Activated CD4-positive, alpha-beta memory T cell treated with anti-CD3 and anti-CD28 coated beads for 36 hours (primary cell): ENCODE measurements at regions not wholly inside any gene's neighbourhood (a gene's known extent, or its start where the extent isn't known, plus 50 kb on each side); places are given as distances from the start of the nearest gene placed in this dataset.

Experiments
- CTCF ChIA-PET: fragments of 350-600 bp; sonication (Branson Sonifier 250); formaldehyde crosslinking; loops from one replicate; lab custom pipeline; 2021; ENCODE audit warnings: antibody characterized with exemption, inconsistent platforms; lab: Charles Lee
- POLR2A ChIA-PET: fragments of 350-600 bp; sonication (Branson Sonifier 250); formaldehyde crosslinking; loops from one replicate; lab custom pipeline; 2021; ENCODE audit warnings: antibody characterized with exemption; lab: Charles Lee
- DNase-seq: peaks from one replicate; pipeline ENCODE4 v3.0.0-alpha.2; 2020
- H3K27ac Mint-ChIP-seq: one replicate; pipeline ENCODE4 v1.8.0; 2021; ENCODE audit warnings: mixed read lengths
- H3K27me3 Mint-ChIP-seq: one replicate; pipeline ENCODE4 v1.8.0; 2021; ENCODE audit warnings: mixed read lengths
- H3K36me3 Mint-ChIP-seq: one replicate; pipeline ENCODE4 v1.8.0; 2021; ENCODE audit warnings: mixed read lengths
- H3K4me1 Mint-ChIP-seq: one replicate; pipeline ENCODE4 v1.8.0; 2021; ENCODE audit warnings: low read depth, mixed read lengths
- H3K4me3 Mint-ChIP-seq: one replicate; pipeline ENCODE4 v1.8.0; 2021; ENCODE audit warnings: mild to moderate bottlenecking, mixed read lengths
- H3K9me3 Mint-ChIP-seq: one replicate; pipeline ENCODE4 v1.8.0; 2021; ENCODE audit warnings: mixed read lengths
- intact Hi-C: fragments of 100-400 bp; cut with micrococcal nuclease; formaldehyde crosslinking; loops from one replicate; pipeline ENCODE4 v1.15.1; 2023

GRCh38 chr21:20646431-20647165 lies 351.6 kb upstream of the NCAM2 start:
- DNase-seq: no peak
- no peaks in the 10 kb centered on the region for H3K4me1 Mint-ChIP-seq
- H3K36me3 Mint-ChIP-seq: no peaks in the 10 kb centered on the region
- H3K9me3 Mint-ChIP-seq: peaks cover 4% of the 10 kb centered on the region
- no peak overlapping the region for H3K27ac Mint-ChIP-seq
- intact Hi-C loops: no loop called here
- ChIA-PET CTCF (no interaction called here), POLR2A (no interaction called here)
- no peak overlapping the region for H3K4me3 Mint-ChIP-seq
- H3K27me3 Mint-ChIP-seq: no peaks in the 10 kb centered on the region

- intact Hi-C loops: no loop called here
- CTCF ChIA-PET: no interaction called here
- no peak overlapping the region for H3K4me3 Mint-ChIP-seq
- no peak overlapping the region for H3K27ac Mint-ChIP-seq
- H3K27me3 Mint-ChIP-seq: no peaks in the 10 kb centered on the region
- H3K36me3 Mint-ChIP-seq: no peaks in the 10 kb centered on the region
- DNase-seq: no peak
- POLR2A ChIA-PET: no interaction called here
- H3K9me3 Mint-ChIP-seq: peaks cover 4% of the 10 kb centered on the region
- no peaks in the 10 kb centered on the region for H3K4me1 Mint-ChIP-seq
Observed at GRCh38 chr21:20647607-20648006, 350.6 kb upstream of the NCAM2 start.

DNA sequence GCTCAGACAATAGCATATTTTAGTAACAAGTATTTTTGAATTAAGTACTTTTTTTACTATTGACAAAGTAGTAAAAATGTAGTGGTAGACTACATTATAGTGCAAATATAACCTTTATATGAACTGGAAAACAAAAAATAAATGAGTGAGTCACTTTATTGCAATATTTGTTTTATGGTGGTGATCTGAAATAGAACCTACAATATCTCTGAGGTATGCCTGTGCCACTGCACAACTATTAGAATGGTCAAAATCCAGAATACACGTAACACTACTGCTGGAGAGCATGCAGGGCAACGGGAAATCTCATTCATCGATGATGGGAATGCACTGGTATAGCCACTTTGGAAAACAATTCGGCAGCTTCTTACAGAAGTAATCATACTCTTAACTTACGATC lies 349.0 kb upstream of the NCAM2 start:
- H3K9me3 Mint-ChIP-seq: peaks cover 4% of the 10 kb centered on the region
- ChIA-PET POLR2A (no interaction called here), CTCF (no interaction called here)
- H3K36me3 Mint-ChIP-seq: no peaks in the 10 kb centered on the region
- H3K27ac Mint-ChIP-seq: no peak overlapping the region
- H3K4me1 Mint-ChIP-seq: no peaks in the 10 kb centered on the region
- intact Hi-C loops: no loop called here
- no peak for DNase-seq
- no peaks in the 10 kb centered on the region for H3K27me3 Mint-ChIP-seq
- H3K4me3 Mint-ChIP-seq: no peak overlapping the region

DNA sequence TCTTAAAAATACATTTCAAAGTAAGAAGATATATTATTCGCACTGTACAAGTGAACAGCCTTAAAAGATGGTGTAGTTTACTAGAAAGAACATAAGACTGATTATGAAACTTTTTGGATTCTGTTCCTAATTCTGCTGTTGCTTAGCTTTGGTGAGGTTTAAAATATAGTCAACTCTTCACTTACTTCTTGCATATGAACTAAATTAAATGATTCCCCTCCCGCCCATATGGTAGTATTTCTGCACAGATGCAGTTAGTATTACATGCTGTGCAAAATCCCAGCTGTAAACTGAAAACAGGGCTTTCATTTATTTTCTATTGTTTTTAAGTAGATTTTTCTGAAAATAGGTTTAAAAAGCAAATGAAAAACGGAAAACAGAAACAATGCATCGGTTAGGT lies 345.4 kb upstream of the NCAM2 start:
- Mint-ChIP-seq H3K4me3 (no peak overlapping the region), H3K9me3 (peaks cover 4% of the 10 kb centered on the region), H3K4me1 (no peaks in the 10 kb centered on the region), H3K27me3 (no peaks in the 10 kb centered on the region), H3K36me3 (no peaks in the 10 kb centered on the region), H3K27ac (no peak overlapping the region)
- ChIA-PET CTCF (no interaction called here), POLR2A (no interaction called here)
- intact Hi-C loops: no loop called here
- no peak for DNase-seq

GRCh38 chr21:20661246-20661645 lies 337.0 kb upstream of the NCAM2 start:
- Mint-ChIP-seq H3K4me3 (no peak overlapping the region), H3K27me3 (no peaks in the 10 kb centered on the region), H3K4me1 (no peaks in the 10 kb centered on the region), H3K27ac (no peak overlapping the region), H3K36me3 (no peaks in the 10 kb centered on the region), H3K9me3 (peaks cover 7% of the 10 kb centered on the region)
- no peak for DNase-seq
- ChIA-PET CTCF (no interaction called here), POLR2A (no interaction called here)
- intact Hi-C loops: no loop called here

- no peaks in the 10 kb centered on the region for H3K36me3 Mint-ChIP-seq
- intact Hi-C loops: no loop called here
- no peaks in the 10 kb centered on the region for H3K27me3 Mint-ChIP-seq
- CTCF ChIA-PET: no interaction called here
- POLR2A ChIA-PET: no interaction called here
- no peak for DNase-seq
- H3K27ac Mint-ChIP-seq: no peak overlapping the region
- H3K4me3 Mint-ChIP-seq: no peak overlapping the region
- H3K4me1 Mint-ChIP-seq: no peaks in the 10 kb centered on the region
- H3K9me3 Mint-ChIP-seq: peaks cover 9% of the 10 kb centered on the region
Observed at GRCh38 chr21:20661745-20662422, 336.3 kb upstream of the NCAM2 start.

GRCh38 chr21:20662514-20662913 lies 335.7 kb upstream of the NCAM2 start:
- H3K9me3 Mint-ChIP-seq: peaks cover 9% of the 10 kb centered on the region
- H3K36me3 Mint-ChIP-seq: no peaks in the 10 kb centered on the region
- CTCF ChIA-PET: no interaction called here
- intact Hi-C loops: no loop called here
- no peak for DNase-seq
- H3K27me3 Mint-ChIP-seq: no peaks in the 10 kb centered on the region
- H3K27ac Mint-ChIP-seq: no peak overlapping the region
- no peaks in the 10 kb centered on the region for H3K4me1 Mint-ChIP-seq
- POLR2A ChIA-PET: no interaction called here
- H3K4me3 Mint-ChIP-seq: no peak overlapping the region

GRCh38 chr21:20667931-20668330 lies 330.3 kb upstream of the NCAM2 start:
- CTCF ChIA-PET: no interaction called here
- H3K36me3 Mint-ChIP-seq: no peaks in the 10 kb centered on the region

GRCh38 chr21:20685475-20685874 lies 312.7 kb upstream of the NCAM2 start:
- Mint-ChIP-seq H3K4me3 (no peak overlapping the region), H3K9me3 (peaks cover 11% of the 10 kb centered on the region), H3K4me1 (no peaks in the 10 kb centered on the region), H3K27me3 (no peaks in the 10 kb centered on the region), H3K36me3 (no peaks in the 10 kb centered on the region), H3K27ac (no peak overlapping the region)
- intact Hi-C loops: no loop called here
- DNase-seq: no peak
- ChIA-PET POLR2A (no interaction called here), CTCF (no interaction called here)

More at GRCh38 chr21:20667931-20668330, 330.3 kb upstream of the NCAM2 start:
- Mint-ChIP-seq H3K27ac (no peak overlapping the region), H3K4me1 (no peaks in the 10 kb centered on the region), H3K27me3 (no peaks in the 10 kb centered on the region), H3K4me3 (no peak overlapping the region), H3K9me3 (peaks cover 11% of the 10 kb centered on the region)
- intact Hi-C loops: no loop called here
- no peak for DNase-seq
- POLR2A ChIA-PET: no interaction called here

DNA sequence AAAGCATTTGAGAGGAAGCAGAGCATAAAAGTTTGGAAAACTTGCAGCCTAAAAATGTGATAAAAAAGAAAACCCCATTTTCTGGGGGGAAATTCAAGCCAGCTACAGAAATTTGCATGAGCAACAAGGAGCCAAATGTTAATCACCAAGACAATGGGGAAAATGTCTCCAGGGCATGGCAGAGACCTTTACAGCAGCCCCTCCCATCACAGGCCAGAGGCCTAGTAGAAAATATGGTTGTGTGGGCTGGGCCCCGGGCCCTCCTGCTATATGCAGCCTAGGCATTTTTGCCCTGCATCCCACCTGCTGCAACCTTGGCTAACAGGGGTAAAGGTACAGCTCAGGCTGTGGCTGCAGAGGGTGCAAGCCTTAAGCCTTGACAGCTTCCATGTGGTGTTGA lies 299.6 kb upstream of the NCAM2 start:
- Mint-ChIP-seq H3K27me3 (no peaks in the 10 kb centered on the region), H3K9me3 (peaks cover 14% of the 10 kb centered on the region), H3K4me3 (no peak overlapping the region), H3K36me3 (no peaks in the 10 kb centered on the region), H3K27ac (no peak overlapping the region), H3K4me1 (no peaks in the 10 kb centered on the region)
- no peak for DNase-seq
- intact Hi-C loops: no loop called here
- ChIA-PET POLR2A (no interaction called here), CTCF (no interaction called here)

GRCh38 chr21:20701235-20701634 lies 297.0 kb upstream of the NCAM2 start:
- intact Hi-C loops: no loop called here
- no peak overlapping the region for H3K4me3 Mint-ChIP-seq
- H3K4me1 Mint-ChIP-seq: no peaks in the 10 kb centered on the region
- H3K9me3 Mint-ChIP-seq: peaks cover 14% of the 10 kb centered on the region
- no peak for DNase-seq
- no peak overlapping the region for H3K27ac Mint-ChIP-seq
- H3K36me3 Mint-ChIP-seq: no peaks in the 10 kb centered on the region
- ChIA-PET POLR2A (no interaction called here), CTCF (no interaction called here)
- no peaks in the 10 kb centered on the region for H3K27me3 Mint-ChIP-seq

DNA sequence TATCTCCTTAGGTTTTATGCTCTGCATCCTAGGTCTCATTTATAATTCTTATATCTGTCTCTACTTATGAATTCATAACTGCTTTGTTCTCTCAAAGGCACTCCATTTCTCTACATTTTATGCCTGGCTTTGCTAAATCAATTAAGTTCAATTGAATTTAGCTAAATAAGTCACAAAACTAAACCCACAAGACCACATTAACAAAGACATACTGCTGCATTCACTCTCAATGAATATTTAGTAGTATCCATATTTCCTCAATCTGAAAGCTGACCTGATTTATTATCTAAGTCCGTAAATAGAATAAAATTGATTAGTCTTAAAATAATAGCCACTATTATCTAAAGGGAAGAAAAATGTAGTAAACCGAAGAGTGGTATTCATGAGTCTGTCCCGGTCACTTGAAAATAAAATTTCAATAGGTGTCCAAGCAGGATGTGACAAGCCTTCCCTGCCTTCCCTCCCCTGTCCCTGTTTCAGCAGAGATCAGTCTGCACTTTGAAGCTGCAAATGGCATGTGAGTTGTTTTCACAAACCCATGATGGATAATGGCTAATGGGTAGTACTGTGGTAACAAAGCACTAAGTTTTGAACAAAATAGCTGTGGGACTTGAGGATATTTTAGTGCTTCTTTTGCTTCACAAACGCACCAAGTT lies 295.0 kb upstream of the NCAM2 start:
- Mint-ChIP-seq H3K9me3 (peaks cover 12% of the 10 kb centered on the region), H3K27me3 (no peaks in the 10 kb centered on the region), H3K4me3 (no peak overlapping the region), H3K36me3 (no peaks in the 10 kb centered on the region), H3K27ac (no peak overlapping the region), H3K4me1 (no peaks in the 10 kb centered on the region)
- intact Hi-C loops: no loop called here
- ChIA-PET CTCF (no interaction called here), POLR2A (no interaction called here)
- DNase-seq: no peak
